ENCODE measurements at regions not wholly inside any gene's neighbourhood (a gene's known extent, or its start where the extent isn't known, plus 50 kb on each side); places are given as distances from the start of the nearest gene placed in this dataset.
"Not testable (repeated sequence)": the region's sequence is repeated elsewhere in the genome, so short reads cannot be mapped to it uniquely, and the experiment has no call there.

GRCh38 chrX:34341814-34342213, 209.7 kb upstream of the FAM47A start:
- ChIA-PET POLR2A (no interaction called here), CTCF (interaction anchor here (0.7 kb wide), 1 partner anchor 83 kb away, joined by 3 read pairs; no protein-coding TSS in a partner anchor)
- Mint-ChIP-seq H3K9me3 (peaks cover 0 to 7% (median 0%) of the 10 kb centered on the region in 11 donors), H3K27me3 (no peaks in the 10 kb centered on the region), H3K36me3 (no peaks in the 10 kb centered on the region), H3K4me3 (no peak overlapping the region), H3K4me1 (no peaks in the 10 kb centered on the region), H3K27ac (no peak overlapping the region)
- H3K27me3 ChIP-seq (ENCODE audit: control insufficient read depth in 2 of 2, insufficient read depth in 2 of 2, low read length in 2 of 2): no peaks in the 10 kb centered on the region
- no peak overlapping the region for H3K27ac ChIP-seq (ENCODE audit: low read depth, low read length)
- no peak overlapping the region for H3K4me3 ChIP-seq (ENCODE audit: low read length)
- DNase-seq (no peak), ATAC-seq (no peak)
- no peaks in the 10 kb centered on the region for H3K36me3 ChIP-seq (ENCODE audit: control insufficient read depth in 2 of 3, insufficient read depth in 3 of 3, low read length in 3 of 3)
- intact Hi-C loops (cut with micrococcal nuclease): no loop called here
- no peaks in the 10 kb centered on the region for H3K9me3 ChIP-seq (ENCODE audit: control insufficient read depth in 2 of 3, low read length in 3 of 3)
- no peaks in the 10 kb centered on the region for H3K4me1 ChIP-seq (ENCODE audit: control insufficient read depth in 2 of 2, insufficient read depth in 2 of 2, low read length in 2 of 2)

GRCh38 chrX:34341258-34341657, 209.1 kb upstream of the FAM47A start:
- Histone ChIP-seq H3K4me1 (ENCODE audit: control insufficient read depth in 2 of 2, insufficient read depth in 2 of 2, low read length in 2 of 2) (no peaks in the 10 kb centered on the region), H3K27ac (ENCODE audit: low read depth, low read length) (no peak overlapping the region), H3K9me3 (ENCODE audit: control insufficient read depth in 2 of 3, low read length in 3 of 3) (no peaks in the 10 kb centered on the region), H3K36me3 (ENCODE audit: control insufficient read depth in 2 of 3, insufficient read depth in 3 of 3, low read length in 3 of 3) (no peaks in the 10 kb centered on the region), H3K27me3 (ENCODE audit: control insufficient read depth in 2 of 2, insufficient read depth in 2 of 2, low read length in 2 of 2) (no peaks in the 10 kb centered on the region), H3K4me3 (ENCODE audit: low read length) (no peak overlapping the region)
- DNase-seq (no peak), ATAC-seq (no peak)
- intact Hi-C loops (cut with micrococcal nuclease): no loop called here
- peaks cover 0 to 6% (median 0%) of the 10 kb centered on the region in 11 donors for H3K9me3 Mint-ChIP-seq
- no peaks in the 10 kb centered on the region for H3K27me3 Mint-ChIP-seq
- CTCF ChIA-PET: no interaction called here
- H3K4me3 Mint-ChIP-seq: no peak overlapping the region
- POLR2A ChIA-PET: no interaction called here
- no peaks in the 10 kb centered on the region for H3K36me3 Mint-ChIP-seq
- H3K4me1 Mint-ChIP-seq: no peaks in the 10 kb centered on the region
- no peak overlapping the region for H3K27ac Mint-ChIP-seq

- Histone ChIP-seq H3K27ac (ENCODE audit: low read depth, low read length) (no peak overlapping the region), H3K27me3 (ENCODE audit: control insufficient read depth in 2 of 2, insufficient read depth in 2 of 2, low read length in 2 of 2) (no peaks in the 10 kb centered on the region), H3K4me1 (ENCODE audit: control insufficient read depth in 2 of 2, insufficient read depth in 2 of 2, low read length in 2 of 2) (no peaks in the 10 kb centered on the region), H3K4me3 (ENCODE audit: low read length) (no peak overlapping the region), H3K9me3 (ENCODE audit: control insufficient read depth in 2 of 3, low read length in 3 of 3) (no peaks in the 10 kb centered on the region), H3K36me3 (ENCODE audit: control insufficient read depth in 2 of 3, insufficient read depth in 3 of 3, low read length in 3 of 3) (no peaks in the 10 kb centered on the region)
- H3K4me3 Mint-ChIP-seq: no peak overlapping the region
- no peaks in the 10 kb centered on the region for H3K27me3 Mint-ChIP-seq
- no peaks in the 10 kb centered on the region for H3K36me3 Mint-ChIP-seq
- H3K9me3 Mint-ChIP-seq: peaks cover 0 to 6% (median 0%) of the 10 kb centered on the region in 11 donors
- H3K4me1 Mint-ChIP-seq: no peaks in the 10 kb centered on the region
- no peak overlapping the region for H3K27ac Mint-ChIP-seq
- intact Hi-C loops (cut with micrococcal nuclease): no loop called here
- POLR2A ChIA-PET: no interaction called here
- no peak for ATAC-seq
- no peak for DNase-seq
- CTCF ChIA-PET: no interaction called here
These were observed 205.9 kb upstream of the FAM47A start for GRCh38 chrX:34338046-34338445.

GRCh38 chrX:34335376-34335775, 203.3 kb upstream of the FAM47A start:
- CTCF ChIA-PET; H3K36me3 ChIP-seq (ENCODE audit: control insufficient read depth in 2 of 3, insufficient read depth in 3 of 3, low read length in 3 of 3); H3K4me3 ChIP-seq (ENCODE audit: low read length); H3K27ac ChIP-seq (ENCODE audit: low read depth, low read length); H3K27me3 Mint-ChIP-seq; H3K4me1 Mint-ChIP-seq; H3K9me3 ChIP-seq (ENCODE audit: control insufficient read depth in 2 of 3, low read length in 3 of 3); ATAC-seq; POLR2A ChIA-PET; H3K36me3 Mint-ChIP-seq; DNase-seq; H3K4me1 ChIP-seq (ENCODE audit: control insufficient read depth in 2 of 2, insufficient read depth in 2 of 2, low read length in 2 of 2); H3K27me3 ChIP-seq (ENCODE audit: control insufficient read depth in 2 of 2, insufficient read depth in 2 of 2, low read length in 2 of 2); H3K27ac Mint-ChIP-seq; intact Hi-C loops (cut with micrococcal nuclease); H3K4me3 Mint-ChIP-seq; H3K9me3 Mint-ChIP-seq: not testable (repeated sequence)

GRCh38 chrX:34332334-34332733, 200.2 kb upstream of the FAM47A start:
- Histone ChIP-seq H3K27me3 (ENCODE audit: control insufficient read depth in 2 of 2, insufficient read depth in 2 of 2, low read length in 2 of 2) (no peaks in the 10 kb centered on the region), H3K27ac (ENCODE audit: low read depth, low read length) (no peak overlapping the region), H3K36me3 (ENCODE audit: control insufficient read depth in 2 of 3, insufficient read depth in 3 of 3, low read length in 3 of 3) (no peaks in the 10 kb centered on the region), H3K4me1 (ENCODE audit: control insufficient read depth in 2 of 2, insufficient read depth in 2 of 2, low read length in 2 of 2) (no peaks in the 10 kb centered on the region), H3K4me3 (ENCODE audit: low read length) (no peak overlapping the region), H3K9me3 (ENCODE audit: control insufficient read depth in 2 of 3, low read length in 3 of 3) (no peaks in the 10 kb centered on the region)
- Mint-ChIP-seq H3K27me3 (no peaks in the 10 kb centered on the region), H3K36me3 (no peaks in the 10 kb centered on the region), H3K9me3 (peaks cover 0 to 6% (median 0%) of the 10 kb centered on the region in 11 donors), H3K4me1 (no peaks in the 10 kb centered on the region), H3K27ac (no peak overlapping the region), H3K4me3 (no peak overlapping the region)
- DNase-seq (no peak), ATAC-seq (no peak)
- CTCF ChIA-PET: no interaction called here
- POLR2A ChIA-PET: no interaction called here
- intact Hi-C loops (cut with micrococcal nuclease): no loop called here

- H3K36me3 Mint-ChIP-seq: no peaks in the 10 kb centered on the region
- H3K4me3 ChIP-seq (ENCODE audit: low read length): no peak overlapping the region
- no peak for ATAC-seq
- H3K4me1 Mint-ChIP-seq: no peaks in the 10 kb centered on the region
- H3K9me3 Mint-ChIP-seq: peaks cover 0 to 4% (median 0%) of the 10 kb centered on the region in 11 donors
- ChIA-PET POLR2A (no interaction called here), CTCF (no interaction called here)
- H3K27me3 ChIP-seq (ENCODE audit: control insufficient read depth in 2 of 2, insufficient read depth in 2 of 2, low read length in 2 of 2): no peaks in the 10 kb centered on the region
- H3K4me1 ChIP-seq (ENCODE audit: control insufficient read depth in 2 of 2, insufficient read depth in 2 of 2, low read length in 2 of 2): no peaks in the 10 kb centered on the region
- H3K27me3 Mint-ChIP-seq: no peaks in the 10 kb centered on the region
- no peak for DNase-seq
- no peaks in the 10 kb centered on the region for H3K9me3 ChIP-seq (ENCODE audit: control insufficient read depth in 2 of 3, low read length in 3 of 3)
- no peak overlapping the region for H3K27ac ChIP-seq (ENCODE audit: low read depth, low read length)
- no peaks in the 10 kb centered on the region for H3K36me3 ChIP-seq (ENCODE audit: control insufficient read depth in 2 of 3, insufficient read depth in 3 of 3, low read length in 3 of 3)
- no peak overlapping the region for H3K4me3 Mint-ChIP-seq
- no peak overlapping the region for H3K27ac Mint-ChIP-seq
- intact Hi-C loops (cut with micrococcal nuclease): no loop called here
These were observed 193.3 kb upstream of the FAM47A start for GRCh38 chrX:34325460-34325859.

GRCh38 chrX:34320424-34320823, 188.3 kb upstream of the FAM47A start:
- H3K4me1 ChIP-seq (ENCODE audit: control insufficient read depth in 2 of 2, insufficient read depth in 2 of 2, low read length in 2 of 2); H3K9me3 Mint-ChIP-seq; H3K4me1 Mint-ChIP-seq; H3K4me3 ChIP-seq (ENCODE audit: low read length); ATAC-seq; H3K36me3 Mint-ChIP-seq; H3K27me3 ChIP-seq (ENCODE audit: control insufficient read depth in 2 of 2, insufficient read depth in 2 of 2, low read length in 2 of 2); DNase-seq; H3K36me3 ChIP-seq (ENCODE audit: control insufficient read depth in 2 of 3, insufficient read depth in 3 of 3, low read length in 3 of 3); POLR2A ChIA-PET; intact Hi-C loops (cut with micrococcal nuclease); H3K9me3 ChIP-seq (ENCODE audit: control insufficient read depth in 2 of 3, low read length in 3 of 3); H3K27ac Mint-ChIP-seq; H3K27ac ChIP-seq (ENCODE audit: low read depth, low read length); CTCF ChIA-PET; H3K27me3 Mint-ChIP-seq; H3K4me3 Mint-ChIP-seq: not testable (repeated sequence)

Measured in naive thymus-derived CD4-positive, alpha-beta T cell (primary cell).